SU-DHL-6 (cell line): ENCODE measurements at regions not wholly inside any gene's neighbourhood (a gene's known extent, or its start where the extent isn't known, plus 50 kb on each side); places are given as distances from the start of the nearest gene placed in this dataset.
A peak's percentile ranks its signal among the peaks of the same experiment; 100 is the strongest.

Source experiments
- H2AFZ ChIP-seq: fragments of 200-600 bp; sonication (generic); 2 replicates; pipeline ENCODE4 v1.6.1; 2014; ENCODE audit warnings: low read depth, mild to moderate bottlenecking, moderate library complexity, mixed read lengths, antibody characterized with exemption, low read length; ENCODE audit not compliant: severe bottlenecking
- H3F3A ChIP-seq: fragments of 200-600 bp; shearing (Covaris generic); 2 replicates; pipeline ENCODE4 v1.6.0; 2016; ENCODE audit warnings: antibody characterized with exemption, mild to moderate bottlenecking; ENCODE audit not compliant: insufficient read depth
- H3K27ac ChIP-seq: fragments of 200-600 bp; sonication (generic); 2 replicates; pipeline ENCODE4 v1.5.1; 2016; ENCODE audit warnings: low read depth, mild to moderate bottlenecking, low read length, moderate library complexity, mixed read lengths
- H3K27me3 ChIP-seq: fragments of 200-600 bp; sonication (generic), shearing (Covaris generic); 2 replicates; pipeline ENCODE4 v1.6.0; 2014; ENCODE audit warnings: mild to moderate bottlenecking, low read length
- H3K36me3 ChIP-seq: fragments of 200-600 bp; sonication (generic); 2 replicates; pipeline ENCODE4 v1.6.1; 2014; ENCODE audit warnings: mild to moderate bottlenecking, low read length, mixed read lengths
- H3K4me2 ChIP-seq: fragments of 300-600, 200-600 bp; shearing (Covaris generic), sonication (generic); 2 replicates; pipeline ENCODE4 v1.6.0; 2014; ENCODE audit warnings: low read length, low read depth, mild to moderate bottlenecking; ENCODE audit not compliant: poor library complexity, severe bottlenecking
- H3K4me3 ChIP-seq: fragments of 200-600 bp; sonication (generic); 2 replicates; pipeline ENCODE4 v1.5.1; 2014; ENCODE audit warnings: antibody characterized with exemption, low read length, mild to moderate bottlenecking, mixed read lengths; ENCODE audit not compliant: insufficient read depth, poor library complexity, severe bottlenecking
- H3K79me2 ChIP-seq: fragments of 200-600 bp; sonication (generic); 2 replicates; pipeline ENCODE4 v1.6.1; 2014; ENCODE audit warnings: mild to moderate bottlenecking, low read length, moderate library complexity; ENCODE audit not compliant: insufficient read depth
- H3K9ac ChIP-seq: fragments of 200-600 bp; sonication (generic); 2 replicates; pipeline ENCODE4 v1.7.0; 2014; ENCODE audit warnings: mild to moderate bottlenecking, low read length
- H3K9me2 ChIP-seq: fragments of 200-600 bp; sonication (generic); replicated peaks from 2 replicates; pipeline ENCODE4 v1.6.1; 2014; ENCODE audit warnings: low read length; ENCODE audit not compliant: insufficient read depth
- H3K9me3 ChIP-seq: fragments of 200-600 bp; sonication (generic); 2 replicates; pipeline ENCODE4 v1.6.1; 2014; ENCODE audit warnings: low read length, mixed read lengths; ENCODE audit not compliant: insufficient read depth
- H4K20me1 ChIP-seq: fragments of 200-600 bp; sonication (generic); 2 replicates; pipeline ENCODE4 v1.6.1; 2014; ENCODE audit warnings: low read depth, mild to moderate bottlenecking, antibody characterized with exemption, low read length, moderate library complexity, mixed read lengths
- EZH2phosphoT487 ChIP-seq: fragments of 200-600 bp; sonication (generic), shearing (Covaris generic); conservative IDR thresholded peaks from 2 replicates; pipeline ENCODE4 v1.6.1; 2018; ENCODE audit warnings: mild to moderate bottlenecking, antibody characterized with exemption, low read length, moderate library complexity, mixed read lengths
- TF ChIP-seq, protein P1 (sequence below): fragments of 200-600 bp; sonication (generic); IDR thresholded peaks from one replicate; pipeline ENCODE4 v1.5.1; 2017; ENCODE audit warnings: antibody characterized with exemption, mild to moderate bottlenecking, low read length, moderate library complexity; ENCODE audit not compliant: insufficient read depth, poor library complexity, severe bottlenecking

DNA sequence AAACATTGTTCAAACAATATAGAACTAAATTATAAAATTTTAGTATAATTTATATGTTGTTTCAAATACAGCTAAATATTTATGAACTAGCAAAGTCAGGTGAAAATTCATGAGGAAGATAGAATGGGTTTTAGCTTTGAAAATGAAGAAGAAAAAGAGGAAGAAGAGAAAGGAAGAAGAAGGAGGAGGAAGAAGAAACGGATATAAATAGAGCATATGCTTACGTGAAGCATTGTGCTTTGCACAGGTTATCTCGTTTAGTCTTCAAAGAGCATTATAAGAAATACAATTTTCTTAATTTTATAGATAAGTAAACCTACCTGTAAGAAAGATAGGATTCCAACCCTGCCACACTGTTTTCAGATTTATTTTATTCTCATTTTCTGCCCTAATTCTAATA is 620.6 kb upstream of the DAB2 start:
- H3K9me3 ChIP-seq, result no peaks in the 10 kb centered on the region
- H3K4me3 ChIP-seq, result peak overlapping the region; percentile 22
- no peaks in the 10 kb centered on the region for H4K20me1 ChIP-seq
- H3K4me2 ChIP-seq, result peak overlapping the region; percentile 53
- H3F3A ChIP-seq, result no peaks in the 10 kb centered on the region; the same call in 1 of the 2 replicates
- no peaks in the 10 kb centered on the region for H3K9me2 ChIP-seq
- TF ChIP-seq, protein P1, sequence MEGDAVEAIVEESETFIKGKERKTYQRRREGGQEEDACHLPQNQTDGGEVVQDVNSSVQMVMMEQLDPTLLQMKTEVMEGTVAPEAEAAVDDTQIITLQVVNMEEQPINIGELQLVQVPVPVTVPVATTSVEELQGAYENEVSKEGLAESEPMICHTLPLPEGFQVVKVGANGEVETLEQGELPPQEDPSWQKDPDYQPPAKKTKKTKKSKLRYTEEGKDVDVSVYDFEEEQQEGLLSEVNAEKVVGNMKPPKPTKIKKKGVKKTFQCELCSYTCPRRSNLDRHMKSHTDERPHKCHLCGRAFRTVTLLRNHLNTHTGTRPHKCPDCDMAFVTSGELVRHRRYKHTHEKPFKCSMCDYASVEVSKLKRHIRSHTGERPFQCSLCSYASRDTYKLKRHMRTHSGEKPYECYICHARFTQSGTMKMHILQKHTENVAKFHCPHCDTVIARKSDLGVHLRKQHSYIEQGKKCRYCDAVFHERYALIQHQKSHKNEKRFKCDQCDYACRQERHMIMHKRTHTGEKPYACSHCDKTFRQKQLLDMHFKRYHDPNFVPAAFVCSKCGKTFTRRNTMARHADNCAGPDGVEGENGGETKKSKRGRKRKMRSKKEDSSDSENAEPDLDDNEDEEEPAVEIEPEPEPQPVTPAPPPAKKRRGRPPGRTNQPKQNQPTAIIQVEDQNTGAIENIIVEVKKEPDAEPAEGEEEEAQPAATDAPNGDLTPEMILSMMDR, result no peak
- no peak for TF ChIP-seq EZH2phosphoT487
- H3K27ac ChIP-seq, result peak overlapping the region; percentile 77
- peak overlapping the region; percentile 62 for H2AFZ ChIP-seq
- no peaks in the 10 kb centered on the region; the same call in 1 of the 2 replicates for H3K36me3 ChIP-seq
- no peaks in the 10 kb centered on the region for H3K27me3 ChIP-seq
- H3K79me2 ChIP-seq, result no peaks in the 10 kb centered on the region
- H3K9ac ChIP-seq, result no peak overlapping the region

DNA sequence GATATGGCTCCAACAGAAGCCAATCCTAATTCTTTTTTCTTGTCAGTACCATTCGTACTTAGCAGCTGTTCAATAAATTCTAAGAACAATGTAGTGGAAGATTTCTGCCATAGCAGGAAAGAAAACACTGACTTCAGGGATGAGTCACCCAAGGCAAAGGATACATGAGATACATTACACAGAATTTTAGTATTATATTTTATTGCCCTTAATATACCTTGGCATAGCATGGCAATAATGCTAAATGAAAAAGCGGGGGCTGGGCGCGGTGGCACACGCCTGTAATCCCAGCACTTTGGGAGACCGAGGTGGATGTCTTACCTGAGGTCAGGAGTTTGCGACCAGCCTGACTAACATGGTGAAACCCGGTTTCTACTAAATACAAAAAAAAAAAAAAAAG is 619.1 kb upstream of the DAB2 start:
- H3K9ac ChIP-seq, result no peak overlapping the region
- H3K27me3 ChIP-seq, result no peaks in the 10 kb centered on the region
- H2AFZ ChIP-seq, result no peak overlapping the region
- no peak overlapping the region for H3K4me2 ChIP-seq
- H3F3A ChIP-seq, result no peaks in the 10 kb centered on the region; the same call in 1 of the 2 replicates
- H3K9me2 ChIP-seq, result no peaks in the 10 kb centered on the region
- no peaks in the 10 kb centered on the region for H3K9me3 ChIP-seq
- H4K20me1 ChIP-seq, result no peaks in the 10 kb centered on the region
- no peak for TF ChIP-seq EZH2phosphoT487
- TF ChIP-seq, protein P1, result no peak
- H3K27ac ChIP-seq, result no peak overlapping the region
- no peak overlapping the region for H3K4me3 ChIP-seq
- H3K79me2 ChIP-seq, result no peaks in the 10 kb centered on the region
- H3K36me3 ChIP-seq, result no peaks in the 10 kb centered on the region; the same call in 1 of the 2 replicates

DNA sequence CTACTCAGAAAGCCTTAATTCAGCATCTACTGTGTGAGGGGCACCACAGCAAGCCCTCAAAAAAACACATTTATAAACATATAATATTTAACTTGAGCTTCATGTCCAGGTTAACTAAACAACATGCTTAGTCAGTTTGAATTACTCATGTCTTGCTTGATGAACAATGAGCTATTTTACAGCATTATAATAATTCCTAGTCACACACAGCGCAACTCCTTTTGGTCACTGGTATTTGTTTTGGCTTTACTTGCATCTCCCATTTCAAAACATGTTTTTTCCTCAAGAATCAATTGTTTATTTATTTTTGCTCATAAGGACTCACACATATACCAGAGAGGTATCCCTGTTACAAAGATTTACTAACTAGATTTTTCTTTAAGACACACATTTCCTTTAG is 616.7 kb upstream of the DAB2 start:
- no peak overlapping the region for H3K9ac ChIP-seq
- no peaks in the 10 kb centered on the region for H4K20me1 ChIP-seq
- H3K79me2 ChIP-seq, result no peaks in the 10 kb centered on the region
- H3K9me2 ChIP-seq, result no peaks in the 10 kb centered on the region
- H3K4me3 ChIP-seq, result no peak overlapping the region
- H2AFZ ChIP-seq, result no peak overlapping the region
- H3K36me3 ChIP-seq, result no peaks in the 10 kb centered on the region
- H3K4me2 ChIP-seq, result no peak overlapping the region
- no peaks in the 10 kb centered on the region for H3K27me3 ChIP-seq
- no peaks in the 10 kb centered on the region; the same call in 1 of the 2 replicates for H3F3A ChIP-seq
- TF ChIP-seq, protein P1, result no peak
- TF ChIP-seq EZH2phosphoT487, result no peak
- no peaks in the 10 kb centered on the region for H3K9me3 ChIP-seq
- no peak overlapping the region for H3K27ac ChIP-seq
